A172 (cell line): ENCODE measurements at regions not wholly inside any gene's neighbourhood (a gene's known extent, or its start where the extent isn't known, plus 50 kb on each side); places are given as distances from the start of the nearest gene placed in this dataset.

Source experiments
- DNase-seq: peaks from one replicate; pipeline ENCODE4 v3.0.0-alpha.2; 2015; ENCODE audit warnings: low spot score

DNA sequence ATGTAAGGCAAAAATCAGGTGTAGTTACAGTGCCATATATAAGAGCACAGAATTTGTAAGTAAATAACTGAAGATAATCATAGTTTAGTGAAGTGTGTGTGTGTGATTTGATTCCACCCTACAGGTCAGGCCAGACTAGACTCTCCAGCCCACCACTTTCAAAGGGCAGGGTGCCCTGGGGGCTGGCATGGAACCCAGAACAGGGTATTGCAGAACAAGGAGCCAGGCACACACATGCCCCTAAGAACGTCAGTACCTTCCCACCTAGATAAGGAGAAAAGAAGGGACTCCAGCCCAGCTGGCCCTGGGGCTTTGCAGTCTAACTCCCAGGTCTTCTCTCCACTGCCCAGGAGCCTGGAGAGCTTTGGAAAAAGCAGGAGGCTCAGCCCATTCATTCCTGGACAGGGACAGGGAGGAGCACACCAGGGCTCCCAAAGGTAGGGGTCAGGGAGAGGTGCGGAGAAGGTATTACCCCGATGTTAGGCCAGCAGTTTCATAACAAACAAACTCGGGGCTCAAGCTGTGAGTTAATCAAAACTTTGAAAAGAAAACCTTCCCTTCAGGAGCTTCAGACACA lies 149.7 kb upstream of the VANGL1 start:
- DNase-seq: no peak

DNA sequence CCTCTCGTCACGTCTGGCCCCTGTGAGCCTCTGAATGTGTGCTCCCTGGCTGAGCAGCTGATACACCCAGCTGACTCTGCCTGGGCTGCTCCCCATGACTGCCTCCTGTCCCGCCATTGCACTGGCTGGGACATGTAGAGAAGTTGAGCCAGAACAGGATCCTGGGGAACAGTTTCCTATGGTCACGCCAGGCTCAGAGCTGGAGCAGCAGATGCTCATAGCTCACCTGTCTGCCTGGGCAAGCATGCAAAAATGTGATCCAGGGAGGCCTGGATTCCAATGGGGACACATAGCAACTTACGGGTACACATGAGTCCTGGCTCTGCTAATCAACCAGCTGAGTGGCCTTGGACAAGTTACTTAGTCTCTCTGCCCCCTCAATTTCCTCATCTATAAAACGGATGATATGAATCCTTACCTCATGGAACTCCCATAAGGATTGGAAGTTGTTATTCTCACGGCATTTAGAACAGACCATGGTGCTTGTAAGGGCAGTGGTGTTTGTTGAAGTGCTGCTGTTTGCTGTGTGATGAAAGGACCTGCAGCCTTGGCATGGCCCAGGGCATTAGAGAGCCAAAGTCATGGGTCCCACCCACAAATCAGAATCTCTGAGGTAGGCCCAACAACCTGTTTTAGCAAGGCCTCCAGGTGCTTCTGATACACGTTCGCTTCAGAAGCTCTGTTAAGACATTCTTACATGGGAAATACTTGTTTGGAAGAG lies 150.3 kb upstream of the VANGL1 start:
- DNase-seq: no peak

DNA sequence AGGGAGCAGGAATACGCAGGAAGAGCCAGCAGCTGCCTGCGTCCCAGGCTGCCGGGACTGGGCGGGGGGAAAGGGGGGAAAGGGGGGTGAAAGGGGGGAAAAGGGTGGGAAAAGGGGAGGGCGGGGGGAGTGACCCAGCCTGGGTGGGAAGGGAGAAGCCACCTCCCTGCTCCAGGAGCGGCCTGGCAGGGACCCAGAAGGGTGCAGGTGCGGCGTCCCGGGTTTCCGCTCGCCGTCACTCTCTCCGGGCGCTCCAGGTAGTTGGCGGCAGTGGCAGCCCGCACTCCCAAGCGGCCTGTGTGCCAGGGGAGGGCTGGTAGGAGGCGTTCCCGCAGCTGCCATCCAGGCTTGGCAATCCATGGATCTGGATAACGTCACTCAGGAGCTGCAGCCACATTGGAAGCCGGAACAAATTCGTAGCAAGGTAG lies 141.0 kb upstream of the NGF start:
- DNase-seq: no peak

DNA sequence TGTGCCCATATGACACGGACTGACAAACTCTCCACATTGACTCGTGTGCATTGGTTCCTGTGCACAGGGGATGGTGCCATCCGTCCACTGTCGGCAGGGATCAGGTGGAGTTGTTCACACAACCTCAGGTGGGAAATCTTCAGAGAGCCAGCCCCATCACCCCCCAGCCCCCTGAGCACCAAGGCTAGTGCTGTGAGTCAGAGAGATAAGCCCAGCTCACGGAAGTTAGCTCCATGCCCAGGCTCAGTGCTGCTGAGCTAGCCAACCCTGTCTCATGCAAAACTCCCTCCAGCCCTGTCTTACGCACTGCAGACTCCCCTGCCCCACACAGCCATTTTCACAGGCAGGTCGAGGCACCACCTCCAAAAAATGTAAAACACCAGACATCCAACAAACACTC lies 139.0 kb upstream of the NGF start:
- DNase-seq: no peak

DNA sequence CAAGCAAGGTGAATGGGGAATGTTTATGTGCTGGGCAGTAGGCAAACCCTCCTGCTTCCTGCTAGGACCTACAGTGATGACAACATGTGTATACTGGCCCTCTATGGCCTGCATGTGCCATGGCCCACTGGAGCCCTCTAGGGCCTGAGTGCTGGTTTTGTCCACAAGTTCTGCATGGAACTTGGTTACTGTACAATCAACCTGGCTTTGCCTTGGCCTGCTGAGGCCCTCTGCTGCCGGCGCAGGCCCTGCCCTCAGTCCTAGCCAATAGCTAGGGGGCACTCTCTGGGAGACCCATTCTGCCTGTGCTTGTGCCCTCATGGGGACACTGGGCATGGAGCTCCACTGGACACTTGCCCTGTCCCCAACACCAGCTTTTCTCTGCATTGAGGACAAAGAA lies 138.6 kb upstream of the NGF start:
- DNase-seq: no peak

DNA sequence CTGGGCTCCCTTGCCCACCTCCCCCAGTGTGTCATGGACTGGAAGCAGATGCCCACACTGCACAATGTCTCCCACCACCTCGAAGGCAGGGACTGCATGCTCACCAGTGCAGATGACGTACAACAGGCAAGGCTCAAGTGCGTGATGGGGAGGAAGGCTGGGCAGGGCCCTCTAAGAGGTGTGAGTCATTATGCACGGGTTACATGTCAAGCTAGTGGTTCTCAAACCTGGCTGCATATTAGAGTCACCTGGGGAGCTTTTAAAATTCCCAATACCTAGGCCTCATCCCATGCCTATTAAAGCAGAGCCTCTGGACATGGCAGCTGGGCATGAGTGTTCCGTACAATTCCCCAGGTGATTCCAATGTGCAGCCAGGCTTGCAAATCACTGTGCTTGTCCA lies 137.9 kb upstream of the NGF start:
- no peak for DNase-seq

DNA sequence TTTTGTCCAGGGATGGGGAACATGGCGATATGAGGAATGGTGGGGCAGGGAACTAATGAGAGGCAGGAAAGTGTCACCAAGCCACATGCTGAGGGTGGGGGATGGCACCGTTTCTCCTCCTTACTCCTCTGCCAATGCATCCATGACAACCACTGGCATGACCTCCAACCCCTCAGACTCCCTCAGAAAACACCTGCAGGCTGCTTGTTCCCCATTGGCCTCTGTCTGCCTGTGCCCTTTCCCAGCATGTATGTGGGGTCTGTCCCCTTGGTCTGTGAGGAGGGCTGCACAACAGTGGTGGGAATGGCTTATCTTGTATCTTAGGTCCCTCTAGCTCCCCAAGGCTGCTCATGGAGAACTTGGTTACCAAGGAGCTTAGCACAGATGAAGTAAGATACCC lies 137.2 kb upstream of the NGF start:
- no peak for DNase-seq

DNA sequence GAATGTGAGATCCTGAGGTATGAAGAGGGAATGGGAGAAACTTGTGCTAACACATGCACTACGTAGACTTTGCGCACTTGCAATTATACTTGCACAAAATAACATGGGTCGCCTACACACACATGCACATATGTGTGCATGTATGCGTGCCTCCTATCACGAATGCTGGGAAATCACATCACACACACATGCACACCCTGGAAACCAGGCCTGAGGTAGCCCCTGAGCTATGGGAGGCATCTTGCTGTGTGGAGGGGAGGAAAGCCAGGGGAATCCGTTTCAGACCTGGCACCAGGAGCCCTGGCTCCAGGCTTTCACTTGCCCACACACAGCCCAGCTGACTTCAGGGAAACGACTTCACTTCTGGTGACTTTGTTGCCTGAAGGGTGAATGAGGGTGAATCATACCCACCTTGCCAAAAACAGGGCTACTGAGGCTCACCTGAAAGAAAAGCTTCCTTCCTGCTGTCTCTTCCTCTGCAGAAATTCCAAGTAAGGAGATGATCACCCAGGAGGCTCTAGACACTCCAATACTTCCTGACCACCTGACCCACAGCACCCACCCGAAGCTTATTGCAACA lies 136.0 kb upstream of the NGF start:
- no peak for DNase-seq

DNA sequence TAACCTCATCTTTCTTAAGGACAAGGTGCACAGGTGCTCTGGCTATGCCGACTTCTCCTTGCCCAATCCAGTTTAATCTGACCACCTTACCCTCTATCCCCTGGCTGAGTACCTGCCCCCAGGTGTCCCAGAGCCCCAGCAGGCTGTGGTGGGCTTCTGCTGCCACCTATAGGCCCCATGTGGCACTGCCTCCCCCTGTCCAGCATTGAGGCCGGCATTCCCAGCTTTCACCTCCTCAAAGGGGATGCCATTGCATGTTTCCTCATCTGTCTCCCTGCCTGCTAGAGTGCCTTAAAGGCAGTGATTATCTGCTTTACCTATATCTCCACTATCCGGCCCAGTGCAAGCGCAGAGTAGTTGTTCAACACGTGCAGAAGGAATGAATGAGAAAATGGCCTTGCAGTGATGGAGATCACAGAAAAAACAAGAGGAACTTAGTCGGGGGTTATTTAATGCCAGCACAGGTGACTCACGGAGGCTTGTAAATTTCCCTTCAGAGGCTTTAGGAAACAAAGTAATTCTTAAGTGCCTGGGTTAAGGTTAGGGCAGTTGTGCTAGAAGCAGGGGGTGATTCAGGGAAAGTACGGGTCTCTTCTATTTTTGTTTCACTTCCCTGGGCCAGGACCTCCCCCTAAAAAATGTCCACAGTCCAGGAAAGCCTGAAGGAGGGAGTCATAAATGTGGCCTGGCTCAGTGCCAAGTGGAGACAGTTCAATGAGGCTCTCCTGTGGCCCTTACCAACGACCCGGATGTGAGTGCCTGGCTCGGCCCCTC lies 131.8 kb upstream of the NGF start:
- DNase-seq: peak; percentile 69

DNA sequence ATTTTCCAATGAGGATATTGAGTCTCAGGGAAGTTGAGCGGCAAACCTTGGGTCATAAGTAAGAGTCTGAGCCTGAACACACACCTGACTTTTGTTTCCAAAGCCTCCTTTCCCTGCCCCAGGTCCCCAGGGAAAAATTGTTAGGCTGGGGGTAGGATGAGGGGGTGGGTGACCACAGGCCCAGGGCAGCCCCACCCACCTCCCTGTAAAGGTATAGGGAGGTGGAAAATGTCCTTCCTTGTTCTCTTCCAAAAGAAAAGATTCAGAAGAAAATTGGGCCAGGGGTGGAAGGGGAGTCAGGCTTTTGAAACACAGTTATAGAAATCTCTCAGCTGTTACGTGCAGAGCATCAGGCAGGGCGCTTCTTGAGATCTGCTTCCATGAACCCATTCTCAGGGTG lies 129.7 kb upstream of the NGF start:
- DNase-seq: no peak

DNA sequence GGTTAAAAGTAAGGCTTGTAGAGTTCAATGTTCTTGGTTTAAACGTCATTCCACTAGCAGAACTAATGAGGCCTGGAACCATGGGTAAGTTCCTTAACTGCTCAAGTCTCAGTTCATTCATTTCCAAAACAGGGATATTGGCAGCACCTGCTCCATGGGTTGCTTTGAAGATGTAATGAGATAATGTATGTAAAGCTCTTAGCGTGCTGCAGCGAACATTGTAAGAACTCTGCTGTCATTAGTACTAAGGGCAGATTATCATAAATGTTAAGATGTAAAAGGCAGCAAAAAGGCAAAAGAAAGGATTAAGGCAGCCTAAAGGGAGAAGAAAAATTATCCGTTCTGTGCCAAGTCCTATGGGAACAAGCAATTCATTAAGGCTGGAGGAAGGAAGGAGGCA lies 129.1 kb upstream of the NGF start:
- DNase-seq: no peak

DNA sequence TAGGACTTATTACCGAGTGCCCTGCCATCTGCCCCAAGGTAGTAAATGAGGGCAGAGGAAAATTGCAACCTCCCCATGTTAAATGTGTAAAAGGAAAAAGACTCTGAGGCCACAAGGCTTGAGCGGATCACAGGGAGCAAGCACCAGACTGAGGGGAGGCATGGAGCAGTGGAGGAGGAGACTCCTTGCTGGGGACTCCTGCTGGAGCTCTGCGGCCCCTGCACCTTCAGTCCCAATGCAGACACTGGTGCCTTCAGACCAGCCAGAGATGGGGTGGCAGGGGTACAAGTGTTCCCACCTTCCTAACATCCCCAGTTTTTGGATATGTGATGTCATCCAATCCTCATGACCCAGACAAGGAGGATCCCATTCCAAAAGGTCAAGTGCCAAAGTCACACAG lies 128.4 kb upstream of the NGF start:
- no peak for DNase-seq

DNA sequence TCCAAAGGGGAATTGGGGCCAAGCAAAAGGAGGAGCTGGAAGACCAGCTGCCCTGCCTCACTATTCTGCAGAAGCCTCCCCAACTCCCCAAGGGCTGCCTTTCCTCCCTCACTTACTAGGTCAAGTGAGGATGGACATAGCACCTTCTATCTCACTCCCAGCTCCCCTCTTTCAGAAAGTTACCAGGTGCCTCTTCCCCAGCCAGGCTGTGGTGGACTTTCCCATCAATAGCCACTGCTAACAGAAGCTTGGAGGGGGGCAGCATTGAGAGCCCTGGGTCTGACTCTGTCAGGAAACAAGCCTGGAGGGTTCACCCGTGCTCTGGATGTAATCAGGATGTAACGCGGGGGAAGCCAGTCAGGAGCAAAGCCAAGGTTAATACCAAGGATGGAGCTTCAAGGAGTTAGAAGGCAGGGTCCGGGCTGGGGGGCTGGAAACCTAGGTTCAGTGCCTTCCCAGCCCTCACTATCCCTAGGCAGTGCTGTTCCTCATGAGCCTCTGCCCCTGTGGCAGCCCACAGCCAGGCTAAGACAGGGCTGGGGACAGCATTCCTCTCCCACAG lies 127.8 kb upstream of the NGF start:
- DNase-seq: no peak

DNA sequence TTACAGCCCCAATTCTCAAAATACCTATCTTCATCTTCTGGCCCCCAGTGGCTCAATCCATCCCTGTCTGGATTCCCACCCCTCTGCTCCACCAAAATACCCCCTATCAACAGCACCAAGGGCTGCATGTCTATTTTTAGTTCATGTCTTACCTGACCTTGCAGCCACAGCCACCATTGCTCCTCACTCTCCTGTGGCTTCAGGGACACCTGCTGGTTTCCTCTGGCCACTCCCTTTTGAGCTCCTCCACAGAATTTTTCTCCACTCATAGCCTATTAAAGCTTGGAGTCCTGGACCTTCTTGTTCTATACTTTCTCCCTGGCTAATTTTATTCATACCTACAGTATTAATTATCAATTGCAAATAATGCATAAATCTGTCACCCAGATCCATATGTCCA lies 125.3 kb upstream of the NGF start:
- DNase-seq: peak; percentile 22

DNA sequence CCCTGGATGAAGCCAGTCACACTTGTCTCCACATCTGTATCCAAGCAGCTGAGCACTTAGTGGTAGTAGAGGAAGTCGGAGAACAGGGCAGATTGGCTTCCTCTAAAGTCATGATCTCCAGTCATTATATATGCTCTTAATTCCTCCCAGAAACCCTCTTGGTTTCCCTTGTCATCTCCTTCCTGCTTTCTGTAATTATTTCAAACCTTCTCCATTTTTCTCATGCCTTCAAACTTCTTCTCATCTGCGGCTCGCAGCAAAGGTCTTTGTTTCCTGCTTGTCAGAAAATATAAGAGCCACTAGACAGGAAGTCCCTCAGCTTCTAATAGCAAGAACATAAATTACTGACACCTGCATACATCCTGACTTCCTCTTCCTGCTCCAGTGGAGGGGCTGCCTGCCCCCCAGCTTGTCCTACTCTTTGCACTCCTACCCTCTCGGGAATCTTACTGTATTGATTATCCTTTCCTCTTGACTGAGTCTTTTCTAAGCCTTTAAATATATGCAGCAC lies 124.6 kb upstream of the NGF start:
- no peak for DNase-seq

DNA sequence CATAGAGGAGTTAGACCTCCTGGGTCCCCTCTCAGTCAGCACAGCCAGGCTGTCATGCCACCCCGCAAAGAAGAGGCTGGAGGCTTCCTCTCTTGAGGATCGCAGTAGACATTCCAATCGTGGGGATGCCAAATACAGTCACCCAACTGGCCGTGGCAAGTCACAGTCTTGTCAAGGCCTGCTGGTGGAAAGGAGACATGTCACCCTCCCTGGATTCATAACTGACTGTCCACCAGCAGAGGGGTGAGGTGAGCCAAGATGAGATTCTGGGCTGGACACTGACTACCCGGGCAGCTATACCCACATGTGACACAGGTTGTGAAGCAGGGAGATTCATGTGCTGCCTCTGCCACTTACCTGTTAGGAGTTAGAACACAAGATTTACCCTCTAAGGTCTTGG lies 123.5 kb upstream of the NGF start:
- no peak for DNase-seq

DNA sequence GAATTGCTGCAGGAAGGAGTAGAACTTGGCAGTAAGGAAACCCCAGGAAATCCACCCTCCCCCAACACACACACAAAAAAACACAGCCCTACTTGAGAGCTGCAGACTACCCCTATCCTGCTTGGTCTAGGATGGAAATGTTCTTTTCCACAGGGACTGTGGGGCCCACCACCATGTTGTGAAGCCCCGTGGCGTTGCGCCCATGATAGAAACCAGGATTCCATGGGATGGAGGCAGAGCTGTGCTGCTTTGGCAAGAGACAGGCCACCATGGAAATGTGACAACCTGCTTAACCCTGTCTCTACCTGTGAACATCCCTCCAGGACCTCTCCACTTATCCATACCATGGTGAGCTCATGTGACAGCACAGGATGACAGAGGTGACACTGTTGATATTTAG lies 121.1 kb upstream of the NGF start:
- DNase-seq: no peak

DNA sequence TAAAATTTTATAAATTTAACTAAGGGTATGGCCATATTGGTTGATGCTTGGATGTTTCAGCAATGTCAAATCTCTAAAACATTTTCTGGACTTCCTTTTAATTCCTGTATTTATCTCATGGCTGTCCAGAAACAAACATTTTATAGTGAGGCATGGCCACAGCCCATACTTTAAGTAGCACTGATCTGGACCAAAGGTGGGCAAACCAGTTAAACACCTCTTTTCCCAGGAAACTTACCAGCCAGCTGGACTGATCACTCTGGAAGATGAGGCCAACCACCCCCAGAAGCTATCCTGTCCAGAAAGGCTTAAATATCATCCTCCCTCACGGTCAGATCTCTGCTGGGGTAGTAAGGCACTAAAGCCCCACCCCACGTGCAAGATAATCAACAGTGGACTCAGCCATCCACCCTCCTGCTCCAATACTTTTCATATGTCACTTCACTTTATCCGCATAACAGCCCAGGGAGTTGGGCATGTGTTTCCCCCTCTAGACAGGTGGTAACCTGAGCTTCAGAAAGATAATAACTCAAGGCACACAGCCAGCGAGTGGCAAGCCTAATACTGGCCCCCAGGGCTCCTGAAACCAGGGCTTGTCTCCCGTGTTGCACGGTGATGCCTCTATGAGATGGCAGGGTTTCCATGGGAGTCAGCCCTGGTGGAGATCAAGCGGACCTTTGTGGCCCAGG lies 120.5 kb upstream of the NGF start:
- DNase-seq: no peak

DNA sequence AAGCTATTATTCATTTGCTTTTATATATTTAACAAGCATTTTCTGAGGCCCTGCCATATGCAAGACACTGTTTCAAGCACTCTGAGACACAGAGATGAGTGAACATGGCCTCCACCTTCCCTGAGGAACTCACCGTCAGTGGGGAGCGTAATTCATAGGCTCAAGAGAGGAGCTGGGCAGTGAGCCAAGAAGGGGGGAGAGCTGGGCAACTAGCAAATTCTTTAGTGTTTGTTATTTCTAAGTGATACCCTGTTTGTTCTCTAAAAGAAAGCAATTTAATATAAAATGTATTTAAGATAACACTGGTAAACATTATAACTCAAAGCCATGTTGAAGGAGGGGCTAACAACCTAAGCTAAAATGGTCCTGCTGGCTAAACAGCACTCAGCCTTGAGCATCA lies 119.2 kb upstream of the NGF start:
- no peak for DNase-seq

DNA sequence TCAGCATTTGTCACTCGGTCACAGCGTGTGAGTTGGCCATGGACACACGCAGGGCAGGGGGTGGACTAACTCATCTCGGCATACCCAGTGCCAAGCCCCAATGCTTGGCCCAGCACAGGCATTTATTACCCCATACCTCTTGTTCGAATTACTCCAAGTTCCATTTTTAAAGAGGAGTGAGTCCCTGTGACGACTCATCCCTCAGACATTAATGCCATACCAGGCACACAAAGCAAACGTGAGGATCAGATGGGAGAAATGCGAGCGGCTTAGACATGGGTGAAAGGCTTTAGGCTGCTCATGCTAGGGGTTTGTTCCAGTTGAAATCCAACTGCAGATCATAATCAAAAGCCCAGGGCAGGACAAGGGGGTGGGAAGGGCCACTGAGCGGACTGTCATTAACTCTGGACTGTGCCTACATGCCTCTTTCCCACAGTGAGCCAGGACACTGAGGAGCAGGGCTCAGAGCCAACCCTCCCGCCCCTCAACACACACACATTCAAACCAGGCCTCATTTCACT lies 118.5 kb upstream of the NGF start:
- peak; percentile 29 for DNase-seq

DNA sequence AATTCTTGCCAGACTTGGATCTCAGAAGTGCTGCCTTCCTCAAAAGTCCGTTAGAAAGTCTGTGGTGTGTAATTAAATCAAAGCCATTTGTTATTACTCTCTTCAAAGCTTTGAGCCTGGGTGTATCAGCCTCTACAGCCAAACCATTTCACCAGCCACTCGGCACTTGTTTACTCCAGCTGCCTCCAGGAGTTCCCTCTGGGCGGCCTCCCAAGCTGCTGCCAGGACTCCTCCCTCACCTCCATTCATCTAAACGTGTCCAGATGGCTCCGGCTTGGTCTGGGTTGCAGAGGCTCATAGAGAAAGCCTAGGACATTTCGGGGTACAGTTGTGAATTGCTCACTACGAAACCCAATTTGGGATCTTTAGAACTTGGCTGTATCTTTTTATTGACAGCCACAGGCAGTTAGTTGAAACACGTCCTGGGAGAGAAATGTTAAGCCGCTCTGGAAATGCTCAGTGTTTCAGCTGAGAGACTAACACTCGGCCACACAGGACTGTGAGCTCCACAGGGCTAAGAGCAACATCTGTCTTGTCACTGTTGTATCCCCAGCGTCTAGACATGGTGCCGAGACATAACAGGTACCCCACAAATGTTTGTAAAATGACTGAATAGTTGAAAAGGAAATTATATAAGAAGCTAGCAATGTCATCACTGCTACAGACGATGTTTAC lies 116.9 kb upstream of the NGF start:
- no peak for DNase-seq
